ENCODE measurements at regions not wholly inside any gene's neighbourhood (a gene's known extent, or its start where the extent isn't known, plus 50 kb on each side); places are given as distances from the start of the nearest gene placed in this dataset.

GRCh38 chr2:6577960-6578359, 287.7 kb downstream of the CMPK2 start:
- no peaks in the 10 kb centered on the region for H3K4me1 Mint-ChIP-seq (ENCODE audit: low read depth)
- no peaks in the 10 kb centered on the region for H3K27me3 Mint-ChIP-seq (ENCODE audit: low read depth)
- no peaks in the 10 kb centered on the region for H3K36me3 Mint-ChIP-seq (ENCODE audit: insufficient read depth in 2 of 2)
- DNase-seq (no peak), ATAC-seq (replicated peaks in 1 of 2) (no peak)
- H3K27ac Mint-ChIP-seq, result no peak overlapping the region
- no peak overlapping the region for H3K4me3 Mint-ChIP-seq
- H3K9me3 Mint-ChIP-seq, result peaks cover 0 to 2% of the 10 kb centered on the region in 2 donors

GRCh38 chr2:6578416-6578815, 287.3 kb downstream of the CMPK2 start:
- H3K27ac Mint-ChIP-seq, result no peak overlapping the region
- H3K4me3 Mint-ChIP-seq, result no peak overlapping the region
- no peak for DNase-seq
- no peaks in the 10 kb centered on the region for H3K4me1 Mint-ChIP-seq (ENCODE audit: low read depth)
- no peaks in the 10 kb centered on the region for H3K27me3 Mint-ChIP-seq (ENCODE audit: low read depth)
- ATAC-seq (replicated peaks in 1 of 2), result no peak
- no peaks in the 10 kb centered on the region for H3K36me3 Mint-ChIP-seq (ENCODE audit: insufficient read depth in 2 of 2)
- H3K9me3 Mint-ChIP-seq, result peaks cover 0 to 2% of the 10 kb centered on the region in 2 donors

- Mint-ChIP-seq H3K27me3 (ENCODE audit: low read depth) (no peaks in the 10 kb centered on the region), H3K9me3 (peaks cover 0 to 2% of the 10 kb centered on the region in 2 donors), H3K36me3 (ENCODE audit: insufficient read depth in 2 of 2) (no peaks in the 10 kb centered on the region), H3K27ac (no peak overlapping the region), H3K4me3 (no peak overlapping the region), H3K4me1 (ENCODE audit: low read depth) (no peaks in the 10 kb centered on the region)
- ATAC-seq (replicated peaks in 1 of 2) (no peak), DNase-seq (no peak)
These were observed 286.4 kb downstream of the CMPK2 start for GRCh38 chr2:6579281-6579680.

- no peak overlapping the region for H3K4me3 Mint-ChIP-seq
- H3K4me1 Mint-ChIP-seq (ENCODE audit: low read depth), result no peaks in the 10 kb centered on the region
- DNase-seq (no peak), ATAC-seq (replicated peaks in 1 of 2) (no peak)
- H3K9me3 Mint-ChIP-seq, result peaks cover 0 to 2% of the 10 kb centered on the region in 2 donors
- H3K27me3 Mint-ChIP-seq (ENCODE audit: low read depth), result no peaks in the 10 kb centered on the region
- H3K36me3 Mint-ChIP-seq (ENCODE audit: insufficient read depth in 2 of 2), result no peaks in the 10 kb centered on the region
- H3K27ac Mint-ChIP-seq, result no peak overlapping the region
These were observed 284.7 kb downstream of the CMPK2 start for GRCh38 chr2:6580982-6581381.

- Mint-ChIP-seq H3K4me3 (no peak overlapping the region), H3K27ac (no peak overlapping the region), H3K9me3 (no peaks in the 10 kb centered on the region), H3K36me3 (ENCODE audit: insufficient read depth in 2 of 2) (no peaks in the 10 kb centered on the region), H3K27me3 (ENCODE audit: low read depth) (no peaks in the 10 kb centered on the region), H3K4me1 (ENCODE audit: low read depth) (no peaks in the 10 kb centered on the region)
- no peak for ATAC-seq (replicated peaks in 1 of 2)
- DNase-seq, result no peak
These were observed 276.6 kb downstream of the CMPK2 start for GRCh38 chr2:6589150-6589549.

GRCh38 chr2:6590442-6590841, 275.3 kb downstream of the CMPK2 start:
- no peaks in the 10 kb centered on the region for H3K36me3 Mint-ChIP-seq (ENCODE audit: insufficient read depth in 2 of 2)
- H3K4me1 Mint-ChIP-seq (ENCODE audit: low read depth), result no peaks in the 10 kb centered on the region
- no peaks in the 10 kb centered on the region for H3K27me3 Mint-ChIP-seq (ENCODE audit: low read depth)
- ATAC-seq (replicated peaks in 1 of 2) (no peak), DNase-seq (no peak)
- H3K27ac Mint-ChIP-seq, result no peak overlapping the region
- H3K9me3 Mint-ChIP-seq, result no peaks in the 10 kb centered on the region
- no peak overlapping the region for H3K4me3 Mint-ChIP-seq

GRCh38 chr2:6602471-6602870, 263.2 kb downstream of the CMPK2 start:
- Mint-ChIP-seq H3K27ac (no peak overlapping the region), H3K4me3 (no peak overlapping the region), H3K27me3 (ENCODE audit: low read depth) (no peaks in the 10 kb centered on the region), H3K9me3 (no peaks in the 10 kb centered on the region), H3K4me1 (ENCODE audit: low read depth) (no peaks in the 10 kb centered on the region), H3K36me3 (ENCODE audit: insufficient read depth in 2 of 2) (no peaks in the 10 kb centered on the region)
- DNase-seq (no peak), ATAC-seq (replicated peaks in 1 of 2) (no peak)

GRCh38 chr2:6605836-6606505, 259.7 kb downstream of the CMPK2 start:
- no peak for ATAC-seq (replicated peaks in 1 of 2)
- no peak overlapping the region for H3K4me3 Mint-ChIP-seq
- H3K27me3 Mint-ChIP-seq (ENCODE audit: low read depth), result no peaks in the 10 kb centered on the region
- H3K27ac Mint-ChIP-seq, result no peak overlapping the region
- H3K4me1 Mint-ChIP-seq (ENCODE audit: low read depth), result no peaks in the 10 kb centered on the region
- DNase-seq, result no peak
- peaks cover 1 to 3% of the 10 kb centered on the region in 2 donors for H3K9me3 Mint-ChIP-seq
- H3K36me3 Mint-ChIP-seq (ENCODE audit: insufficient read depth in 2 of 2), result peaks cover 0 to 1% of the 10 kb centered on the region in 2 donors

- H3K4me3 Mint-ChIP-seq, result no peak overlapping the region
- H3K9me3 Mint-ChIP-seq, result peaks cover 2 to 4% of the 10 kb centered on the region in 2 donors
- ATAC-seq (replicated peaks in 1 of 2), result no peak
- H3K4me1 Mint-ChIP-seq (ENCODE audit: low read depth), result no peaks in the 10 kb centered on the region
- DNase-seq, result no peak
- no peak overlapping the region for H3K27ac Mint-ChIP-seq
- H3K27me3 Mint-ChIP-seq (ENCODE audit: low read depth), result no peaks in the 10 kb centered on the region
- H3K36me3 Mint-ChIP-seq (ENCODE audit: insufficient read depth in 2 of 2), result no peaks in the 10 kb centered on the region
These were observed 247.9 kb downstream of the CMPK2 start for GRCh38 chr2:6617794-6618193.

- no peaks in the 10 kb centered on the region for H3K4me1 Mint-ChIP-seq (ENCODE audit: low read depth)
- H3K36me3 Mint-ChIP-seq (ENCODE audit: insufficient read depth in 2 of 2), result no peaks in the 10 kb centered on the region
- H3K9me3 Mint-ChIP-seq, result peaks cover 2 to 3% of the 10 kb centered on the region in 2 donors
- no peak overlapping the region for H3K27ac Mint-ChIP-seq
- no peaks in the 10 kb centered on the region for H3K27me3 Mint-ChIP-seq (ENCODE audit: low read depth)
- no peak for ATAC-seq (replicated peaks in 1 of 2)
- no peak for DNase-seq
- no peak overlapping the region for H3K4me3 Mint-ChIP-seq
These were observed 247.5 kb downstream of the CMPK2 start for GRCh38 chr2:6618201-6618600.

GRCh38 chr2:6623746-6624145, 242.0 kb downstream of the CMPK2 start:
- no peak overlapping the region for H3K27ac Mint-ChIP-seq
- DNase-seq (no peak), ATAC-seq (replicated peaks in 1 of 2) (no peak)
- no peaks in the 10 kb centered on the region for H3K9me3 Mint-ChIP-seq
- H3K4me3 Mint-ChIP-seq, result no peak overlapping the region
- H3K27me3 Mint-ChIP-seq (ENCODE audit: low read depth), result no peaks in the 10 kb centered on the region
- H3K4me1 Mint-ChIP-seq (ENCODE audit: low read depth), result no peaks in the 10 kb centered on the region
- no peaks in the 10 kb centered on the region for H3K36me3 Mint-ChIP-seq (ENCODE audit: insufficient read depth in 2 of 2)

- H3K4me3 Mint-ChIP-seq, result no peak overlapping the region
- no peaks in the 10 kb centered on the region for H3K27me3 Mint-ChIP-seq (ENCODE audit: low read depth)
- H3K27ac Mint-ChIP-seq, result no peak overlapping the region
- no peaks in the 10 kb centered on the region for H3K36me3 Mint-ChIP-seq (ENCODE audit: insufficient read depth in 2 of 2)
- no peak for DNase-seq
- H3K4me1 Mint-ChIP-seq (ENCODE audit: low read depth), result no peaks in the 10 kb centered on the region
- H3K9me3 Mint-ChIP-seq, result no peaks in the 10 kb centered on the region
- no peak for ATAC-seq (replicated peaks in 1 of 2)
These were observed 239.2 kb downstream of the CMPK2 start for GRCh38 chr2:6626401-6627012.

GRCh38 chr2:6627316-6627715, 238.4 kb downstream of the CMPK2 start:
- Mint-ChIP-seq H3K4me3 (no peak overlapping the region), H3K9me3 (no peaks in the 10 kb centered on the region), H3K4me1 (ENCODE audit: low read depth) (no peaks in the 10 kb centered on the region), H3K36me3 (ENCODE audit: insufficient read depth in 2 of 2) (no peaks in the 10 kb centered on the region), H3K27me3 (ENCODE audit: low read depth) (no peaks in the 10 kb centered on the region), H3K27ac (no peak overlapping the region)
- DNase-seq (no peak), ATAC-seq (replicated peaks in 1 of 2) (no peak)

GRCh38 chr2:6630209-6630608, 235.5 kb downstream of the CMPK2 start:
- H3K4me3 Mint-ChIP-seq, result no peak overlapping the region
- DNase-seq (no peak), ATAC-seq (replicated peaks in 1 of 2) (no peak)
- no peaks in the 10 kb centered on the region for H3K4me1 Mint-ChIP-seq (ENCODE audit: low read depth)
- H3K9me3 Mint-ChIP-seq, result no peaks in the 10 kb centered on the region
- no peak overlapping the region for H3K27ac Mint-ChIP-seq
- H3K36me3 Mint-ChIP-seq (ENCODE audit: insufficient read depth in 2 of 2), result no peaks in the 10 kb centered on the region
- H3K27me3 Mint-ChIP-seq (ENCODE audit: low read depth), result no peaks in the 10 kb centered on the region
